Midbrain (tissue), 1 donor: ENCODE measurements at regions not wholly inside any gene's neighbourhood (a gene's known extent, or its start where the extent isn't known, plus 50 kb on each side); places are given as distances from the start of the nearest gene placed in this dataset.
A peak's percentile ranks its signal among the peaks of the same experiment; 100 is the strongest.
"Not testable (repeated sequence)": the region's sequence is repeated elsewhere in the genome, so short reads cannot be mapped to it uniquely, and the experiment has no call there.

Experiments used
- DNase-seq: peaks from one replicate; lab custom pipeline; 2025; lab: John Stamatoyannopoulos, UW

GRCh38 chr1:233477359-233477758, 136.5 kb upstream of the KCNK1 start:
- peak; percentile 1 for DNase-seq

DNA sequence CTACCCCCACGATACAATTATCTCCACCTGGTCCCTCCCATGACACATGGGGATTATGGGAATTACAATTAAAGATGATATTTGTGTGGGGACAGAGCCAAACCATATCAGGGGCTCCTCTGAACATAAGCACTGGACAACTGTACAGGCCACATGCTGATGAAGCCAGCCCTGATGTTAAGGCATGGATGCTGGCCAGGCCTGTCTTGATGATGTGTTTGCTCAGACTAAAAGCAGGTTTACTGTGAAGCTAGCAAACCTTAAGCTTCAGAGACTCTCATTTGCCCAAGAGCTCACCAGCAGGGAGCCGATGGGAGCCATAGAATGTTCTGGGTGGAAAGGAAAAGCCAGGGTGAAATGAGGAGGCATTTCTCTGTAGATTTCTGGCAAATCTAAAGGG, 135.3 kb upstream of the KCNK1 start:
- DNase-seq, result no peak

- no peak for DNase-seq
Measured at GRCh38 chr1:233479110-233479890, 134.6 kb upstream of the KCNK1 start.

DNA sequence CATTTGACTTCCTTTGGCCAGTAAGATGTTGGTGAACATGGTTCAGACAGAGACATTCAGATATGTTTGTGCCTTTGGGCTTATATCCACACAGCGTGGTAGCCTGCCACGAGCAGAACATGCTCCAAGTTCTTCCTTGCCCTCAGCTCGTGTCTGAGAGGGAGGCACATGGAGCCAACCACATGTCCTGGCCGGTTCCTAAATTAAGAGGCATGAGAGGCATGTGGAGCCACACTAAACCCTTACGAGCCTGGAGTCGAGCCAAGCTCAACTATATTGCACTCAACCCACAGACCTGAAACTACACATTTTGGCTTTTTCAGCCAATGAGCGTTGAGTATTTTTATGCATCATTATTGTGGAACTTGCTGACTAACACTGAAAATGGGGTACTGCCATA, 133.7 kb upstream of the KCNK1 start:
- DNase-seq, result no peak

- no peak for DNase-seq
Measured at GRCh38 chr1:233482388-233482787, 131.5 kb upstream of the KCNK1 start.

DNA sequence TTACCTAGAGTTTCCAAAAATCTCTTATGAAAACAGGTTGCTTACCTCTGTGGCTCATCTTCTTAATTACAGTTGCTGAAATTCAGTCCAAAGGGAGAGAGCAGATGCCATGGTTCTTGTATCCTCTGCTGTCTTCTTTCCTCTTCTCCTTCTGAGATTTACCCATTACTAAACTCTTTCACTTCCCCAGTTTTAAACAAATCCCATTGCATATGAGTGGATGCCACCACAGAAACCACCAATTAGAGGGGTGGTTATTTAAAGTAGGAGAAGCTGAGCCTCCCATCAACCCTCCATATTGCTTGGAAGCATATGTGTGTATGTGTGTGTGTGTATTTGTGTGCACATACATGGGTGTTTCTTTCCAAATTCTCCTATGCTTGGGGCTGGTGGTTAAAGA, 128.5 kb upstream of the KCNK1 start:
- no peak for DNase-seq

- DNase-seq, result no peak
Measured at GRCh38 chr1:233485809-233486398, 128.0 kb upstream of the KCNK1 start.

GRCh38 chr1:233487408-233487807, 126.5 kb upstream of the KCNK1 start:
- DNase-seq, result no peak

DNA sequence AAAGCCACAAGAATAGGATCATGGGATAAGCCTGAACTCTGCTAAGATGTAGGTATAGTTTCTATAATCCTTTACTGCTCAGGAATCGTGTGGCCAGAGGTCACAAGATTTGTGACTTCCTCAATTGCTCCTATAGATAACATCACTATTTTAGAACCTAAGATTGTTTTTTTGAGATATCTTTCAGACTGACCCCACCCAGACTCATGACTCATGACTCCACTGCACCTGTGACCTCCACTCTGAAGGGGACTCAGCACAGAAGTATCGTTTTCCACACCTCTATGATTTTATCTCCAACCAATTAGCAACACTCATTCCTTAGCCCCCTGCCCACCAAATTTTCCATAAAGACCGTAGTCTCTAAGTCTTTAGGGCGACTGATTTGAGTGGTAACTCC, 124.5 kb upstream of the KCNK1 start:
- DNase-seq, result no peak

DNA sequence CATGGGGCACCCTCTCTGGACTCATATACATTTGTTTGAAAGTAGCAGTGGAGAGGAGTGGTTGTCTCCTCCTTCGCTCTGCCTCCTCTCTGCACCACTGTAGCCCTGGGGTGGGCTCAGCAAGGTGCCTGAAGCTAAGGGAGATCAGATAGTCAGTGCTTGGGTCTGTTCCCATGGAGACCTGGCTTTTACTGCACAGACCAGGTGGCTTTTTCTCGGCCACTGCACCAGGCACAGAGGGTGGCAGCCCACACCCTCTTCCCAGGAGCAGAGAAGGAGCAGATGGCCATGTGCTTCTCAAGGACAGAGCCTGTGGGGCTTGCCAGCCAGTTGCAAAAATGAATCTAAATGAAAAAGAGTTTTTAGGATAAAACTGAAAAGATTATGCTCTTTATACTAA, 123.4 kb upstream of the KCNK1 start:
- DNase-seq, result no peak

DNA sequence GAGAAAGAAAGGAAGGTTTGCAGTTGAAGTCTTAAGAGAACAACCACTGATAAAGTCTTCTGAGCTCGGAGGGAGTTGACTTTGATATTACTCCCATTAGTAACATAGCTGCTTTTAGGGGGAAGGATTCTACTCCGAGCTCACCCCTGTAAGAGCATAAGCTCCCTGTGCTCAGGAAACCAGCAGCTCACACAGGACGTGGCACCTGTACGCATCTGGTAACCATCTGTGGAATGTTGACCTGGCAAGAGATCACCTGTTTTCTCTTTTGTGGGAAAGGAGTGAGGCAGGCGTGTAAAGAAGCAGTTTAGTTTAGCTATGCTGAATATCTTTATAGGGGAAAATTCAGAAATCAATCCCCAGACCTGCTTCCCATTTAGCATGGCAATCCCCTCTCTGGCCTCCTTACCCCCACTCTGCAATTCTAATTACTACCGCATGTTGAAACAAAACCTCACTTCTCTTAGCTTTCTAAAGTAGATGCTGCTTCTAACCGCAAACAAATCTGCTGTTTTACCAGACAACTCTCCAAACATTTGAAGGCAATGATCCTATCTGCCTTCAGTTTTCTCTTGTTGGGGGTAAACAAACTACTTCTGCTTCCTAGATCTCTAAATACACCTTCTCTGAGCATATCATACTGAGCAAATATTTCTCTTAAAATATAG, 121.8 kb upstream of the KCNK1 start:
- DNase-seq, result no peak

GRCh38 chr1:233496993-233497392, 116.9 kb upstream of the KCNK1 start:
- no peak for DNase-seq

DNA sequence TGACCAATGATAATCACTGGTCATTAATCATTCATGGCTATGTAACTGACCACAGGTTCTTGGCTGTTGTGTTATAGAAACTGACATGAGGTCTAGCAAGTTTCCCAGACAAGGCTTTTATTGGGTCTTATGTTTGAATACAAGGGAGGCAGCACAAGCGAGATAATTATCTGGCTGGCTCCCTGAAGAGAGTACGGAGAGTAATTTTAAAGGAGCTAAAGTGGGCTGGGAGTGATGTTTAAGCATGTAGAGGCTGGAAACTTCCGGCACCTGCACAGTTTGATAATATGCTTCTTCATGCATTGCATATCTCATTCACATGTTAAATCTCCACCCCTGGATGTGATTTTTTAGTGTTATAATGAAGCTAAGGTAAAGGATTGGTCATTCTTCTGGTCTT, 116.2 kb upstream of the KCNK1 start:
- no peak for DNase-seq

DNA sequence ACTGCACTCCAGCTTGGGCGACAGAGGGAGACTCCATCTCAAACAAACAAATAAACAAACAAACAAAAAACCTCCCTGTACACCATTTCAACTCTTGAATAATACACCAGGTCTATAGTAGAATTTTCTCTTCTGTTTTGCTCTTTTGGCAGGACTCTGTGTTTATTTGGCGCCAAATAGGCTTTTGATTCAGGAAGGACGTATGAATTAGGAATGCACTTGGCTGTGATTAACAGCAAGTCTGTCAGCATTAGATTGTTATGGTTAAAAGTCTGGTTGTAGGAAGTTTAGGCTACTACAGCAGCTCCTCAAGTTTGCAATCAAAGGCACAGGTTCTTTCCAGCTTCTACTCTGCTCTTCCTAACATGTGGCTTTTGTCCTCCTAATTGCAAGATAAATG, 113.8 kb upstream of the KCNK1 start:
- no peak for DNase-seq

- DNase-seq, result no peak
Measured at GRCh38 chr1:233503366-233503954, 110.4 kb upstream of the KCNK1 start.

GRCh38 chr1:233505130-233505529, 108.8 kb upstream of the KCNK1 start:
- no peak for DNase-seq

DNA sequence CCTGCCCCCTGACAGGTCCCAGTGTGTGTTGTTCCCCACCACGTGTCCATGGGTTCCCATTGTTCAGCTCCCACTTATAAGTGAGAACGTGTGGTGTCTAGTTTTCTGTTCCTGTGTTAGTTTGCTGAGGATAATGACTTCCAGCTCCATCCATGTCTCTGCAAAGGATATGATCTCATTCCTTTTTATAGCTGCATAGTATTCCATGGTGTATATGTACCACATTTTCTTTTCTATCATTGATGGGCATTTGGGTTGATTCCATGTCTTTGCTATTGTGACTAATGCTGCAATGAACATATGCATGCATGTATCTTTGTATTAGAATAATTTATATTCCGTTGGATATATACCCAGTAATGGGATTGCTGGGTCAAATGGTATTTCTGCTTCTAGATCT, 108.0 kb upstream of the KCNK1 start:
- DNase-seq, result not testable (repeated sequence)

DNA sequence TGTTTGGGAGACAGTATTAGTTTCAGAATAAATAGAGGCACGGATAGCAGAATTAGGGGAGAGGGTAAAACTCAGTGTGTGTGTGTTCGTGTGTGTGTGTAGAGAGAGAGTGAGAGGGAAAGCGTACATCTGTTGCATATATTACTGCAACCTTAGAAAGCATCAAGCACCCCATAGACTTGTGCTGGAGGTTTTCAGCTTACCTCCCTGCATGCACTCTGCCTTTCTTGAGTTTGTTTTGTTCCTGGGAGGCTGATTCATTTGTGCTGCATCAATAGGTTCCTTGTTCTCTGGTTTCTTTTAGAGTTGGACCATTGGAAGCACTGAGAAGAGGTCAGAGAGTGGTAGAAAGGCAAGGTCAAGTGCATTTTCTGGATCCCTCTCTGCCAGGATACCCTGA, 104.4 kb upstream of the KCNK1 start:
- DNase-seq, result no peak

- no peak for DNase-seq
Measured at GRCh38 chr1:233512538-233512937, 101.4 kb upstream of the KCNK1 start.

DNA sequence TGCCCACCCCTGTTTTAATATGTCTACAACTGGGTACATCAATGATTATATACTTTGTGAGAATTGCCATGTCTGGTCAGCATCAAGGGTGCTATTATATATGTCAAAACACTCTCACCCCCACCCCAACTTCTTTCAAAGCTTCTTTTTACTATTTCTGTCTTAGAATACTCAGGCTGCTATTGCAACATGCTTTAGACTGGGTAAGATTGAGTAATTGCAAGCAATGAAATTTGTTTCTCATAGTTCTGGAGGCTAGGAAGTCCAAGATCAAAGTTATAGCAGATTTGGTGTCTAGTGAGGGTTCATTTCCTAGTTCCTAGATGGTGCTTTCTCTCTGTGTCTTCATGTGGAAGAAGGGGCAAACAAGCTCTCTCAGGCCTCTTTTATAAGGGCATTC, 100.5 kb upstream of the KCNK1 start:
- no peak for DNase-seq

- DNase-seq, result no peak
Measured at GRCh38 chr1:233514946-233515391, 98.9 kb upstream of the KCNK1 start.

GRCh38 chr1:233516732-233517131, 97.2 kb upstream of the KCNK1 start:
- DNase-seq, result no peak

- DNase-seq, result peak; percentile 48
Measured at GRCh38 chr1:233518344-233518743, 95.6 kb upstream of the KCNK1 start.
